Breast epithelium (tissue), 4 donors: ENCODE measurements at regions not wholly inside any gene's neighbourhood (a gene's known extent, or its start where the extent isn't known, plus 50 kb on each side); places are given as distances from the start of the nearest gene placed in this dataset.
"Not testable (repeated sequence)": the region's sequence is repeated elsewhere in the genome, so short reads cannot be mapped to it uniquely, and the experiment has no call there.

Experiments used
- DNase-seq, 2 donors: peaks; one replicate each; pipeline ENCODE4 v3.0.0-alpha.2; 2019; ENCODE audit warnings: low spot score in 2 of 2
- H3K27ac ChIP-seq, 2 donors: fragments of 200-600 bp; sonication (generic) in 1 of 2; one replicate each; pipeline ENCODE4 v1.5.1; 2016 to 2019; ENCODE audit warnings: mild to moderate bottlenecking in 1 of 2
- H3K27me3 ChIP-seq, 2 donors: fragments of 200-600 bp; sonication (generic) in 1 of 2; one replicate each; pipeline versions ENCODE4 v1.5.1 to v1.6.0; 2017 to 2019; ENCODE audit warnings: control low read depth in 1 of 2, mild to moderate bottlenecking in 1 of 2
- H3K36me3 ChIP-seq: fragments of 200-600 bp; one replicate; pipeline ENCODE4 v1.5.1; 2019
- H3K4me1 ChIP-seq, 2 donors: fragments of 200-600 bp; sonication (generic); one replicate each; pipeline ENCODE4 v1.5.1; 2016 to 2019; ENCODE audit warnings: control low read depth in 1 of 2
- H3K4me3 ChIP-seq, 3 donors: fragments of 200-600 bp; sonication (generic); 1 replicate in 2 of 3; 2 replicates in 1 of 3; pipeline ENCODE4 v1.5.1; 2016 to 2019; ENCODE audit warnings: mild to moderate bottlenecking in 3 of 3, moderate library complexity in 2 of 3
- H3K9me3 ChIP-seq, 2 donors: fragments of 200-600 bp; sonication (generic) in 1 of 2; one replicate each; pipeline ENCODE4 v1.5.1; 2016 to 2019; ENCODE audit warnings: control low read depth in 1 of 2
- intact Hi-C: fragments of 100-400 bp; cut with DNase I; formaldehyde crosslinking; loops from one replicate; pipeline ENCODE4 v1.15.1; 2023; ENCODE audit warnings: low total_unique reads

DNA sequence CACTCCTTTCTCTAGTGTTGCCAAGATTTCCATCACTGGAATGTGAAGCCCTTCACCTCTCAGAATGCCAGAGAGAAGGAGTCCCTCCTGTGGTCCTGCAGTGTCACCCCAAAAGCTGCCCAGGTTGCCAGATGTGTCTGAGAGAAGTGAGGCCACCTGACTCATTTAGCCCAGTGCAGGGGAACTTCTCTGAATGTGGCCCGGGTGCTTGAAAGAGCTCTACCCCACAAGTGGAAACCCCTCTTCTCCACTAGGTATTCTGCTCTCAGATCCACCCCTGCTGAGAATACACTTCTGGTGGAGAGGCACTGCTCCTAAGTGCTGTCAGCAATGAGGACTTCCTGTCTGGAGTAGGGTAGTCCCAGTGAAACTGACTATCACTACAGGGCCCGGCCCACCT is 334.8 kb downstream of the ANAPC1 start:
- H3K27ac ChIP-seq, H3K4me1 ChIP-seq, DNase-seq, intact Hi-C loops, H3K36me3 ChIP-seq, H3K27me3 ChIP-seq, H3K4me3 ChIP-seq, H3K9me3 ChIP-seq: not testable (repeated sequence)

- H3K27ac ChIP-seq, H3K9me3 ChIP-seq, H3K4me1 ChIP-seq, DNase-seq, intact Hi-C loops, H3K36me3 ChIP-seq, H3K4me3 ChIP-seq, H3K27me3 ChIP-seq: not testable (repeated sequence)
Observed at GRCh38 chr2:111551428-111551827, 332.6 kb downstream of the ANAPC1 start.

DNA sequence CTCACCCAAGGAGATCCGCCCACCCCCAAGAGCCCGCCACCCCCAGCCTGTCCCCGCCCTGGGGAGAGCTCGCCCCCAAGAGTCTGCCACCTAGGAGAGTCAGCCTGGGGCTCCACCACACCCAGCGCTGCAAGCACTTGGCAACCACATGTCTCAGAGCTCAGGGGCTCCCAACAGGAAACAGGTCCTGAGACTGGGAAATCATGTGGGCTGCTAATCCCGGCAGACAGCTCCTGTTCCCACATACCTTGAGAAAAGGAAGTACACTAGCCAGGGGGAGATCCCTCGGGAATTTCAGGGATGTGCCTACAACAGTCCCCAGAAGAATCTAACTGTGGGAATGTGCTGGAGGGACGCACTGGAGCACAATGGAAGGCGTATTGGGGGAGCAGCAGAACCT is 331.4 kb downstream of the ANAPC1 start:
- intact Hi-C loops, DNase-seq, H3K36me3 ChIP-seq, H3K27me3 ChIP-seq, H3K4me1 ChIP-seq, H3K4me3 ChIP-seq, H3K27ac ChIP-seq, H3K9me3 ChIP-seq: not testable (repeated sequence)

DNA sequence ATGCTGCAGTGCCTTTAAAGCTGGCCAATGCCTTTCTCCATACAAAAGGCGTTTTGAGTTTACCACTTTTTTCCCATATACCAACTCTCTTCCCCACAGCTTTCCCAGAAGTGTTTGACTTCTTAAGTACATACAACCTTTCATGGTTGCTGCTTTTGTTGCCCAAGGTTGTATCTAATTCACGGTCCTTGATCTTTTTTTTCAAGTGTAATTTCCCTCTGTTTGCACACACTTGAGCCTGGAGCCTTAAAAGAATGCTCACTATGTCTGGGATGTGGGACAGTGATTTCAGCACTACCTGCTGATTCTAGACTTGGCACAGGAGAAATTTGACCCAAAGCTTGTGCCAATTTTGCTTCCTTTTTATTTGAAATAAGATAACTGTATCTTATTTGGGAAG is 324.7 kb downstream of the ANAPC1 start:
- DNase-seq, H3K36me3 ChIP-seq, H3K27ac ChIP-seq, intact Hi-C loops, H3K27me3 ChIP-seq, H3K4me3 ChIP-seq, H3K9me3 ChIP-seq, H3K4me1 ChIP-seq: not testable (repeated sequence)

DNA sequence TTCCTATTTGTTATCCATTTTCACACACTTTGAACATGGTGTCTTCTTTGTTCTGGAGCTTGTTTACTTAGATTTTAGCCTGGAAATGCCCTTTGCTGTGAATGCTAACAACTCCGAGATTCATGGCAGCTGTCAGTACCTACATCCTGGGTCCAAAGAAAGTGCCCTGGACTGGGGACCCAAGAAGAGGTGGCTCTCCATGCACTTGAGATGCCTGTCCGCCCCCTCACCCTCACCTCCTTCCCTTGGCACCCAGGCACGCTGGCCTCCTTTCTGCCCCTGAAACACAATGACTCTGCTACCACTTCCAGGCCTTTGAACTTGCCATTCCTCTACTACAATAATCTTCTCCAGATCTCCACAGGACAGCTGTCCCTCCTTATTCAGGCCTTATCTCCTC is 324.2 kb downstream of the ANAPC1 start:
- H3K4me3 ChIP-seq, DNase-seq, H3K27ac ChIP-seq, H3K9me3 ChIP-seq, H3K36me3 ChIP-seq, H3K27me3 ChIP-seq, intact Hi-C loops, H3K4me1 ChIP-seq: not testable (repeated sequence)

GRCh38 chr2:111566068-111566467 is 317.9 kb downstream of the ANAPC1 start:
- H3K27ac ChIP-seq, DNase-seq, H3K27me3 ChIP-seq, H3K4me1 ChIP-seq, H3K36me3 ChIP-seq, intact Hi-C loops, H3K4me3 ChIP-seq, H3K9me3 ChIP-seq: not testable (repeated sequence)

DNA sequence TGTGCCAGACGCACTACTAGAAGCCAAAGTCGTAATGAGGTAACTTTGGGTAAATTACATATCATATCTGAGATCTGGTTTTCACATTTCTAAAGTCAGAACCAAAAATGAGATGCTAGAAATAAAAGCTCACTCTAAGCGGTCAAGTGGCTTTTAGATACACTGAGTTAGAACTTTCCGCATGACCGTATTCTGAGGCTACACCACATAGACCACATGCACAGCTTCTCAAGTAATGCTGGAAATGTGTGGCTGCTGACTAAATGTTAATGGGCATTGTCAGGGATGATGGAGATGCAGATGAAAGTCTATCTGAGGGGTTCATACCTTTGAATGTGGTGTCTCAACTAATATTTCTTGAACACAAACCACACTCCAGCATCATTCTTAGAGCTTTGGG is 316.8 kb downstream of the ANAPC1 start:
- intact Hi-C loops, H3K27me3 ChIP-seq, H3K4me3 ChIP-seq, H3K4me1 ChIP-seq, H3K9me3 ChIP-seq, H3K36me3 ChIP-seq, H3K27ac ChIP-seq, DNase-seq: not testable (repeated sequence)

DNA sequence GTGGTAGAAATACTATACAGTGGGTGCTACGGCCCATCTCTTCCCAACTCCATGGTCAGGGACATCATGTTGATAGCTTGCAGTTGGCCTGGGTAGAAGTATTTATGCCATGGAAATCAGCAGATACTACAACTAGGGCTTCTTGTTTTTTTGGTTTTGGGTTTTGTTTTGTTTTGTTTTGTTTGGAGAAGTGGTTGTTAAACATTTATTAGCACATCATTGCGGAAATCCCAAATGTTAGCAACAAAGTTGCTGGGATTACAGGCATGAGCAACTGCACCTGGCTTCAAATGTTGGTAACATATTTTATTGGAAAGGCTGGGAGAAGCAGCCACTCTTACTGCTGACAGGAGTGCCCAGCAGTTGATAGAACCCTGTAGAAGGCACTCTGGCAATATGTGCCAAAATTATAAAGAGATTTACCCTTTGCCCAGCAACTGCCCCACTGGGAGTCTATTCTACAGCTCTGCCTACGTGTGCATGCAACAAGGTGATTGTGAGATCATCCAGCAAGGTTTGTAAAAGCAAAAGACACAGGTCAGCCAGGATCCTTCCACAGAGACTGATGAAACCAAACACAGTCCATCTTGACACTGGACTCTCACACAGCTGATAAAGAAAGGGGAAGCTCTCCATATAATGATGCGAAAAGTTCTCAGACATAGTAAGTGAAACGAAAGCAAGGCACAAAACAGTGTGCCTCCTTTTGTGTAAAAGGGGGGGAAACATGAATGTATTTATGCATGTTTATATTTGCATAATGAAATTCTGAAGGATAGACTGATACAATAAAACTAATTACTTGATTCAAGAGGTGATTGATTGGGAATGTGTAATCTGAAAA is 314.4 kb downstream of the ANAPC1 start:
- H3K9me3 ChIP-seq, DNase-seq, H3K36me3 ChIP-seq, H3K4me1 ChIP-seq, H3K27me3 ChIP-seq, intact Hi-C loops, H3K27ac ChIP-seq, H3K4me3 ChIP-seq: not testable (repeated sequence)

GRCh38 chr2:111570300-111571114 is 313.5 kb downstream of the ANAPC1 start:
- H3K27ac ChIP-seq, H3K9me3 ChIP-seq, H3K36me3 ChIP-seq, H3K4me1 ChIP-seq, H3K4me3 ChIP-seq, DNase-seq, H3K27me3 ChIP-seq, intact Hi-C loops: not testable (repeated sequence)

- intact Hi-C loops, H3K27ac ChIP-seq, H3K9me3 ChIP-seq, H3K36me3 ChIP-seq, H3K27me3 ChIP-seq, H3K4me3 ChIP-seq, DNase-seq, H3K4me1 ChIP-seq: not testable (repeated sequence)
Observed at GRCh38 chr2:111574803-111575202, 309.2 kb downstream of the ANAPC1 start.

- DNase-seq, H3K4me1 ChIP-seq, H3K9me3 ChIP-seq, H3K27me3 ChIP-seq, H3K4me3 ChIP-seq, H3K36me3 ChIP-seq, H3K27ac ChIP-seq, intact Hi-C loops: not testable (repeated sequence)
Observed at GRCh38 chr2:111577154-111577885, 306.7 kb downstream of the ANAPC1 start.

- intact Hi-C loops, H3K4me3 ChIP-seq, H3K27ac ChIP-seq, H3K27me3 ChIP-seq, H3K4me1 ChIP-seq, DNase-seq, H3K36me3 ChIP-seq, H3K9me3 ChIP-seq: not testable (repeated sequence)
Observed at GRCh38 chr2:111579500-111580134, 304.4 kb downstream of the ANAPC1 start.

DNA sequence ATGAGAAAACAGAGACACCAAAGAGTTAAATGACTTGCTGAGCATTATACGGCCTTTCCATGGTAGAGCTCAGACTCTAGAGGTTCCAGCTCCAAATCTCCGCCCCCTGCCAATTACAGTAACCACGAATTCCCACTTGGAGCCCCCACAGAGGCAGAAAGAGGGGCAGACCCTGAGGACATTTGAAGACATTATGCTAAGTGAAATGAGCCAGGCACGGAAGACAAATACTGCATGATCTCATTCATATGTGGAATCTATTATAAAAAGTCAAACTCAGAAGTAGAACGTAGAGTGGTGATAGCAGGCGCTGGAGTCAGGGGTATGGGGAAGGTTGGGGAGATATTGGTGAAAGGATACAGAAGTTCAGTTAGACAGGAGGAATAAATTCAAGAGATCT is 303.4 kb downstream of the ANAPC1 start:
- intact Hi-C loops, H3K27me3 ChIP-seq, H3K9me3 ChIP-seq, H3K4me3 ChIP-seq, H3K27ac ChIP-seq, H3K4me1 ChIP-seq, H3K36me3 ChIP-seq, DNase-seq: not testable (repeated sequence)
